ENCODE measurements at regions not wholly inside any gene's neighbourhood (a gene's known extent, or its start where the extent isn't known, plus 50 kb on each side); places are given as distances from the start of the nearest gene placed in this dataset.
"Not testable (repeated sequence)": the region's sequence is repeated elsewhere in the genome, so short reads cannot be mapped to it uniquely, and the experiment has no call there.

DNA sequence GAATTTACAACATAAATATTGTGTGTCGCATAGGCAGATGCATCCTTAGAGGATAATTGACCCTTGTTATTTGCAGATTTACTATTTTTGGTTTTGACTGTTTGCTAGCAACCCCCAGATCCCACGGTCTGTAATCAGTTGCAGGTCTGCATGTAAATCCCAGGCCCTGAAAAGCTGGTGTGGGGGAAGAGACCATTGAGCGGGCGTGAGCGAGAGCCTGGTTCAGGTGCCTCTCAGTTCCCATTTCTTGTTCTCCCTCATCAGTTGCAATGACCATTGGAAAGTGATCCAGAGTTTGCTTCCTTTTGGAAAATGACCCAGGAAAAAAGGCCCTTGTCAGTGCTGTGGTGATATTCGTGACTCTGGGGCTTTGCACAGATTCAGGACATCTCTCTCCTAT lies 238.9 kb downstream of the UACA start:
- DNase-seq (ENCODE audit: low spot score in 2 of 2) (no peak), ATAC-seq (no peak)
- no peak overlapping the region for H3K27ac Mint-ChIP-seq
- H3K9me3 Mint-ChIP-seq, result peaks cover 0 to 4% of the 10 kb centered on the region in 2 donors
- H3K36me3 Mint-ChIP-seq, result peaks cover 4 to 14% of the 10 kb centered on the region in 2 donors

GRCh38 chr15:70523616-70524015 lies 239.7 kb downstream of the UACA start:
- no peak overlapping the region for H3K27ac Mint-ChIP-seq
- peaks cover 4 to 7% of the 10 kb centered on the region in 2 donors for H3K36me3 Mint-ChIP-seq
- peaks cover 0 to 4% of the 10 kb centered on the region in 2 donors for H3K9me3 Mint-ChIP-seq
- no peak for ATAC-seq
- DNase-seq (ENCODE audit: low spot score in 2 of 2), result no peak

DNA sequence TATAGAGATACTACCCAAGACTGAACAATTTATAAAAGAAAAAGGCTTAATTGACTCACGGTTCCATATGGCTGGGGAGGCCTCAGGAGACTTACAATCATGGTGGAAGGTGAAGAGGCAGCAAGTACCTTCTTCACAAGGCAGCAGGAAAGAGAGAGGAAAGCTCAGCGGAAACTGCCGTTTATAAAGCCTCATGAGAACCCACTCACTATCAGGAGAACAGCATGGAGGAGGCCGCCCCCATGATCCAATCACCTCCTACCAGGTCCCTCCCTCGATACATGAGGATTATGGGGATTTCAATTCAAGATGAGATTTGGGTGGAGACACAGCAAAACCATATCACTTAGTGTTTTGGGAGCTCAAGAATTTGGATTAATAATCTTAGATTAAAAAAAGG lies 240.2 kb downstream of the UACA start:
- DNase-seq (ENCODE audit: low spot score in 2 of 2), result no peak
- peaks cover 3 to 4% of the 10 kb centered on the region in 2 donors for H3K36me3 Mint-ChIP-seq
- no peak for ATAC-seq
- peaks cover 0 to 2% of the 10 kb centered on the region in 2 donors for H3K9me3 Mint-ChIP-seq
- no peak overlapping the region for H3K27ac Mint-ChIP-seq

GRCh38 chr15:70522323-70522966 lies 240.9 kb downstream of the UACA start:
- no peak for ATAC-seq

DNA sequence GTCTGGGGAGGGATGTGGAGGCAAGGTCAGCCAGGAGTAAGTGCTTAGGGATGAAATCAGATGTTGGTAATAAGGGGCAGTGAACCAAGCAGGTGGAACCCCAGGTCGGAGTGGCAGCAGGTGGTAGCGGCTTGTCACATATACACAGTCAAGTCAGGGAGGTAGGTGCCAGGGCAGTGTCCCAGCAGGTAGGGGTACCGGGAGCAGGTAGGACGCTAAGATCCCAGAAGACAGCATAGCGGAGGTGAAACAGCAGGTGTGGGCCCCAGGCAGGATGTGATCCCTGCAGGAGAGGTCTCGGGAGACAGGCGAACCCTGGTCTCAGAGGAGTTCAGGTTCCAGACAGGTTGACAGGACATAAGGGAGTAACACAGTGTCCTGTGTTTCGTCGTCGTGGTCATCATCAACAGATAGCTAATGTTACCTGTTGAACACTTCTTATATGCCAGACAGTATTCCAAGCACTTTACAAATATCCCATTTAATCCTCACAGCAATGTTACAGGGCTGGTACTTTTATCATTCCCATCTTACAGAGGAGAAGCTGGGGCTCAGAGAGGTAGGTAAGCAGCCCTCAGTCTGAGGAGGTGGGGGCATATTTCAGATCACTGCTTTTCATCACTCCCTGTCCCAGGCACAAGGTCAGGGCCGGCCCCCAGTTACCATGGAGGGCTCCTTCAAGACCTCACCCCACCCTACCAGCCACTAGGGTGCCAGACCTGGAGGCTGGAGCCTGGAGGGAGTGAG lies 241.6 kb downstream of the UACA start:
- ATAC-seq, result no peak
- peak in 1 of 2 donors; percentile 14 for DNase-seq (ENCODE audit: low spot score in 2 of 2)
- H3K9me3 Mint-ChIP-seq, result no peaks in the 10 kb centered on the region
- no peaks in the 10 kb centered on the region for H3K36me3 Mint-ChIP-seq
- no peak overlapping the region for H3K27ac Mint-ChIP-seq

More at GRCh38 chr15:70522323-70522966, 240.9 kb downstream of the UACA start:
- Mint-ChIP-seq H3K36me3 (peaks cover 0 to 2% of the 10 kb centered on the region in 2 donors), H3K9me3 (no peaks in the 10 kb centered on the region), H3K27ac (no peak overlapping the region)
- peak in 1 of 2 donors; percentile 11 for DNase-seq (ENCODE audit: low spot score in 2 of 2)

DNA sequence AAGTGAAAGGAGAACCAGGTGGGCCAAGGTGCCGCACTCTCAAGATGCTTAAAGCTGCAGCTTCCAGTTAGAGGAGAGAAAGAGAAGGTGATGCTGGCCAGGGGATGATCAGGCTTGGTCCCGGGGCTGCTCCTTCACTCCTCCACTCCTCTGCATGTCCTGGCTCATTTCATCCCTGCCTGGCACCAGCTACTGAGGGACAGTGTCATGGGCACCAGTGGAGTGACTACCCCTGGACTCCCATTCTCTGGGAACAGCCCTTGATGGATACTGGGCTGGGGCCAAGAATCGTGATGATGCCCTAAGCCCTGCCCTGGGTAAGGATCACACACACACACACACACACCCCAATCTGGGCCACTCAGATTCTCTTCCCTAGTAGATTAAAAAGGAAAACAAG lies 243.7 kb downstream of the UACA start:
- Mint-ChIP-seq H3K27ac (no peak overlapping the region), H3K36me3 (no peaks in the 10 kb centered on the region), H3K9me3 (no peaks in the 10 kb centered on the region)
- ATAC-seq (no peak), DNase-seq (ENCODE audit: low spot score in 2 of 2) (peak in 1 of 2 donors; percentile 40)

DNA sequence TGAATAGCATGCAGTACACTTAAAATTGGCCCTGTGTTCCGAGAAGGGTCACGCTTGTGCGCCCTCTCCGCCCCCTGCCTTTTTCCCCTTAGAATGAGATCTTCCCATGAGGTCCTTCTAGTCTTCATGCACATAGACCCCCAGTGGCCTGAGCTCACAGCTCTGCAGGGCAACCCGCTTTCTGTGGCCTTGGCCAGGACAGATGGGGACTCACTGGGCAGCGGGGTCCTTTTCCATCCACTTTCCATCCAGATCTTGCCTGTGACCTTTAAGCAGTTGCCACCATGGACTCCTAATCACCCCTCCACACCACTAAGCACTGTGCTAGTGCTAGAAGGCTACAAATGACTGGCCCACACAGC lies 244.4 kb downstream of the UACA start:
- no peak overlapping the region for H3K27ac Mint-ChIP-seq
- no peaks in the 10 kb centered on the region for H3K36me3 Mint-ChIP-seq
- no peaks in the 10 kb centered on the region for H3K9me3 Mint-ChIP-seq
- DNase-seq (ENCODE audit: low spot score in 2 of 2), result no peak
- ATAC-seq, result no peak

DNA sequence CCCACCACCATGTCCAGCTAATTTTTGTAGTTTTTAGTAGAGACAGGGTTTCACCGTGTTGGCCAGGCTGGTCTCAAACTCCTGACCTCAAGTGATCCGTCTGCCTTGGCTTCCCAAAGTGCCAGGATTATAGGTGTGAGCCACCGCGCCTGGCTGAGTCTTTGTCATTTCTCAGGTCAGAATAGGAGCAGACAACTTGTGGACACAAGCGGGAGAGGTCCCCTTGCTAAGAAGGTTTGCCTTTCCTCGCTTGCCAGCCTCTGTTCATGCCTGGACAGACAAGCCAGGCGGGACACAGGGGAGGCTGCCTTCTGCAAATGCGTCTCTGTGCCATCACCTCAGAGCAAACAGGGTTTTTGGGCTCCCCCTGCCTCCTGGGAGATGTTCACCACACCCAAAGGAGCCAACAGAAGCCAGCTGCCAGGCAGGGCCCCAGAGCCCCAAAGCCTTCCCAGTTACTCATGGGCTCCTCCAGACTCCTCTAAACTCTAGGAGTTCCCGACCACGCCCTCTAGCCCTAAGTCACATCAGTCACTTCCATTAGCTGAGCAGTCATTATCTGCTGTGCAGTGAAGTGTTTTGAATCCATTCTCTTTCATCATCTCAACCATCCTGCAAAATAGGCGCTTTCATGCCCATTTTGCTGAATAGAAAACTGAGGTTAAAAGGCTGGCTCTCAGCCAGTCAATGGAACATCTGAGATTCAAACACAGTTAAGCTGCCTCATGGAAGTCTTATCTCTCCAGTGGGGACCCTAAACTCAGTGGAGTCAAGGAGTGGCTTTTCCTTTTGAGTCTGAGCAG lies 245.0 kb downstream of the UACA start:
- no peak for DNase-seq (ENCODE audit: low spot score in 2 of 2)
- H3K27ac Mint-ChIP-seq, result no peak overlapping the region
- no peak for ATAC-seq
- no peaks in the 10 kb centered on the region for H3K36me3 Mint-ChIP-seq
- H3K9me3 Mint-ChIP-seq, result no peaks in the 10 kb centered on the region

DNA sequence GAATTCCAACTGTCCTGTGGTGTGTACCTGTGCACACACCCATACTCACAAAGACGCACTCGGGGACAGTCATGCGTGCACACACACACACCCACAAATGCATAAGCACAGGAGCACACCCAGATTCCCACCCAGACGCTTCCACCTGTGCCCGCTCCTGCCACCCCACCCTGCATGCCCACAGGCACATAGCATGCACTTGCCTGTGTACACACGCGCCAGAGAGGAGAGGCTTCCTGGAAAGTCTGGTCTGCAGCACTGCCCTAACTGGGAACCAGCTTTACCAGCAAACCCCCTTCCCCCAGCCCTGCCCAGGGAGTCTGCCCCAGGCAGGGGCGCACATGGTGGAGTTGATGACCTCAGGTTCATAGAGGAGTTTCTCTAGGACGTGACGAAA lies 246.2 kb downstream of the UACA start:
- ATAC-seq, result no peak
- H3K36me3 Mint-ChIP-seq, result peaks cover under 1 to 2% of the 10 kb centered on the region in 2 donors
- H3K9me3 Mint-ChIP-seq, result peaks cover 0 to under 1% of the 10 kb centered on the region in 2 donors
- H3K27ac Mint-ChIP-seq, result no peak overlapping the region
- DNase-seq (ENCODE audit: low spot score in 2 of 2), result no peak

DNA sequence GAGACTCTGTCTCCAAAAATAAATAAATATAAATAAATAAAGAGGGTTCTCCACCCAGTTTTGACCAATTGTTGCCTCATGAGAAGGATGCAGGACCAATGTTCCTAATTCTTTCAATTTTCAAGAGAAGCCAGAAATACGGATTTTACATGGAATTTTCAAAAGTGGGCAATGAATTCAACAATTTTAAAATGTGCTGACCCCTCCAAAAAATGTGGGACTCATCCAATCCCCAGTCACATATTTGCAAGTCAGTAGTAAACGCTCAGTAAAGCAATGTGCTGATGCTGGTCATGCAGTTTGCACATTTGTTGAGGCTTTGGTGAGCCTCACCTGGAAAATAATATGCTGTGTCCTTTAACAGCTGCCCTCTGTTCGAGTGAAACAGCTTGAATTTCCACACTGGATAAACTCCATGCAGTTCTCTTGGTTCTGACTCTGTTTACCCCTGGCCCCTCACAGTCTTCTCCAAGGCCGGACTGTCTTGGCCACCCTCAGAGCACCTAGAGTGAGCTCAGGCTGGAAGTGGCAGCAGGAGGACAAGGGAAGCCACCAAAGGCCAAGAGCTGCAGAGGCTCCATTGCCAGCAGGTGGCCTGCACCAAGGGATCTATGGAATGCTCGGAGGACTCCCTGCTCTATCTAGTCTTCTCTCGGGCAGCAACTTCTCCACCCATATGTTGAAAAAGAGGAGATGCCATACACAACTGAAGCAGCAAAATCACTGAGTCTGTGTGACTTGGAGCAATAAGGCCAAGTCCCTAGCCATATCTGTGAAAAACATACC lies 246.8 kb downstream of the UACA start:
- H3K27ac Mint-ChIP-seq, result no peak overlapping the region
- H3K36me3 Mint-ChIP-seq, result peaks cover 6 to 8% of the 10 kb centered on the region in 2 donors
- peaks cover 0 to 7% of the 10 kb centered on the region in 2 donors for H3K9me3 Mint-ChIP-seq
- ATAC-seq, result no peak
- DNase-seq (ENCODE audit: low spot score in 2 of 2), result no peak

DNA sequence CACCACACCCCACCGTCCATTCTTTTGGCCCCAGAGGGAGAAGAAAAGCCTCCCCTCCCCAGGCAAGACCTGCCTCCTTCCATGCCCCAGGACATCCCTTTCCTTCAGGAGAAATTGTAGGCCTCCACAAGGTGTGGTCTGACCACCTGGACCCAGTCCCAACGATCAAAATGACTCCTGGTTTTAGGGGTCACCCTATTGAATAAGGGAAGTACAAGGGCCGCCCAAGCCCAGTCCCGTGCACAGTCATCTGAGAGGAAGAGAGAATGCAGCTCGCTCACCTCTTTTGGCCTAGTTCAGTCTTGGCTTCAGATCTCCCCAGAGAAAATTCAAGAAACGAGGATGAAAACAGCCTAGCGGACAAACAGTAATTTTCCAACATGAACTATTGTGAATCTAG lies 249.1 kb downstream of the UACA start:
- DNase-seq (ENCODE audit: low spot score in 2 of 2) (no peak), ATAC-seq (no peak)
- no peak overlapping the region for H3K27ac Mint-ChIP-seq
- peaks cover 27 to 28% of the 10 kb centered on the region in 2 donors for H3K36me3 Mint-ChIP-seq
- H3K9me3 Mint-ChIP-seq, result peaks cover 8 to 22% of the 10 kb centered on the region in 2 donors

DNA sequence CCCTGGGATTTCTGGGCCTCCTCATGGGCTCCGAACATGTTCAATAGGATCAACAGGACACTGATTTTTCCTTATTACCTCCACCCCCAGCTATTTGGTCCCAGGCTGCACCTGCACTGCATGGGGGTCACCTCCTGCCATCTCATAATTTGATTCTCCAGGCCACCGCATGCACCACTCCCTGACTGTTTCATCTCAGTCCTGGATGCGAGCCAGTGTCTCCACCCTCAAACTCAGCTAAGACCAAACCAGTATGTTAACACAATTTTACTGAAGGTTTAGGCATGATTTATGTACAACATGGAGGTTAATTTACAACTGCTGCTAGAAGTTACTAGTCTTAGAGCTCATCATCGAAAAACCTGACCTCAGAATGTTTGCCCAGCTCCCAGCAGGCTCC lies 249.5 kb downstream of the UACA start:
- H3K9me3 Mint-ChIP-seq, result peaks cover 8 to 25% of the 10 kb centered on the region in 2 donors
- no peak for ATAC-seq
- DNase-seq (ENCODE audit: low spot score in 2 of 2), result no peak
- peaks cover 27 to 31% of the 10 kb centered on the region in 2 donors for H3K36me3 Mint-ChIP-seq
- H3K27ac Mint-ChIP-seq, result no peak overlapping the region

- ATAC-seq, result peak; percentile 71 to 74
- peaks cover 27 to 34% of the 10 kb centered on the region in 2 donors for H3K36me3 Mint-ChIP-seq
- H3K27ac Mint-ChIP-seq, result no peak overlapping the region
- H3K9me3 Mint-ChIP-seq, result peaks cover 8 to 26% of the 10 kb centered on the region in 2 donors
- peak in 1 of 2 donors; percentile 75 for DNase-seq (ENCODE audit: low spot score in 2 of 2)
Observed at GRCh38 chr15:70512772-70513362, 250.5 kb downstream of the UACA start.

DNA sequence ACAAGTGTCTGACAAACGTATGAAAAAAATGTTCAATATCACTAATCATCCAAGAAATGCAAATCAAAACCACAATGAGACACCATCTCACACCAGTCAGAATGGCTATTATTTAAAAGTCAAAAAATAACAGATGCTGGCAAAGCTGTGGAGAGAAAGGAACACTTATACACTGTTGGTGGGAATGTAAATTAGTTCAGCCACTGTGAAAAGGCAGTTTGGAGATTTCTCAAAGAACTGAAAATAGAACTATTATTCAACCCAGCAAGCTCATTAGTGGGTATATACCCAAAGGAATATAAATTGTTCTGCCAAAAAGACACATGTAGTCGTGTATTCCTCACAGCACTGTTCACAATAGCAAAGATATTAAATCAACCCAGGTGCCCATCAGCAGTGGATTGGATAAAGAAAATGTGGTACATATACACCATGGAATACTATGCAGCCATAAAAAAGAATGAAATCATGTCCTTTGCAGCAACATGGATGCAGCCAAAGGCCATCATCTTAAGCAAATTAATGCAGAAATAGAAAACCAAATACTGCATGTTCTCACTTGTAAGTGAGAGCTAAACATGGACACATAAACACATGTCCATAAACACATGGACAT lies 251.3 kb downstream of the UACA start:
- not testable (repeated sequence) for H3K27ac Mint-ChIP-seq; ATAC-seq; DNase-seq (ENCODE audit: low spot score in 2 of 2)

GRCh38 chr15:70510433-70510832 lies 252.9 kb downstream of the UACA start:
- no peak overlapping the region for H3K27ac Mint-ChIP-seq
- H3K36me3 Mint-ChIP-seq, result peaks cover 27 to 43% of the 10 kb centered on the region in 2 donors
- no peak for ATAC-seq
- DNase-seq (ENCODE audit: low spot score in 2 of 2), result no peak
- peaks cover 8 to 30% of the 10 kb centered on the region in 2 donors for H3K9me3 Mint-ChIP-seq

More for the DNA sequence above, 251.3 kb downstream of the UACA start:
- Mint-ChIP-seq H3K9me3 (peaks cover 8 to 26% of the 10 kb centered on the region in 2 donors), H3K36me3 (peaks cover 27 to 38% of the 10 kb centered on the region in 2 donors)
